ENCODE measurements at regions not wholly inside any gene's neighbourhood (a gene's known extent, or its start where the extent isn't known, plus 50 kb on each side); places are given as distances from the start of the nearest gene placed in this dataset.
"Not testable (repeated sequence)": the region's sequence is repeated elsewhere in the genome, so short reads cannot be mapped to it uniquely, and the experiment has no call there.

- not testable (repeated sequence) for DNase-seq (ENCODE audit: low spot score)
Observed at GRCh38 chr20:30508382-30508781, 749.1 kb upstream of the DEFB115 start.

- DNase-seq (ENCODE audit: low spot score): no peak
Observed at GRCh38 chr20:30511322-30512030, 746.0 kb upstream of the DEFB115 start.

- DNase-seq (ENCODE audit: low spot score): no peak
Observed at GRCh38 chr20:30513050-30513628, 744.3 kb upstream of the DEFB115 start.

- DNase-seq (ENCODE audit: low spot score): not testable (repeated sequence)
Observed at GRCh38 chr20:30515915-30516314, 741.5 kb upstream of the DEFB115 start.

- not testable (repeated sequence) for DNase-seq (ENCODE audit: low spot score)
Observed at GRCh38 chr20:30518906-30519305, 738.6 kb upstream of the DEFB115 start.

- not testable (repeated sequence) for DNase-seq (ENCODE audit: low spot score)
Observed at GRCh38 chr20:30521686-30522415, 735.6 kb upstream of the DEFB115 start.

- DNase-seq (ENCODE audit: low spot score): not testable (repeated sequence)
Observed at GRCh38 chr20:30524155-30524554, 733.3 kb upstream of the DEFB115 start.

- DNase-seq (ENCODE audit: low spot score): not testable (repeated sequence)
Observed at GRCh38 chr20:30524761-30525160, 732.7 kb upstream of the DEFB115 start.

- not testable (repeated sequence) for DNase-seq (ENCODE audit: low spot score)
Observed at GRCh38 chr20:30533653-30534052, 723.8 kb upstream of the DEFB115 start.

- not testable (repeated sequence) for DNase-seq (ENCODE audit: low spot score)
Observed at GRCh38 chr20:30537459-30537858, 720.0 kb upstream of the DEFB115 start.

- DNase-seq (ENCODE audit: low spot score): not testable (repeated sequence)
Observed at GRCh38 chr20:30540330-30541069, 717.0 kb upstream of the DEFB115 start.

GRCh38 chr20:30551236-30551635 is 706.2 kb upstream of the DEFB115 start:
- not testable (repeated sequence) for DNase-seq (ENCODE audit: low spot score)

- DNase-seq (ENCODE audit: low spot score): not testable (repeated sequence)
Observed at GRCh38 chr20:30556797-30557196, 700.7 kb upstream of the DEFB115 start.

- DNase-seq (ENCODE audit: low spot score): not testable (repeated sequence)
Observed at GRCh38 chr20:30565086-30565485, 692.4 kb upstream of the DEFB115 start.

- DNase-seq (ENCODE audit: low spot score): not testable (repeated sequence)
Observed at GRCh38 chr20:30569867-30570266, 687.6 kb upstream of the DEFB115 start.

GRCh38 chr20:30570622-30571021 is 686.8 kb upstream of the DEFB115 start:
- not testable (repeated sequence) for DNase-seq (ENCODE audit: low spot score)

- DNase-seq (ENCODE audit: low spot score): not testable (repeated sequence)
Observed at GRCh38 chr20:30574337-30574736, 683.1 kb upstream of the DEFB115 start.

- not testable (repeated sequence) for DNase-seq (ENCODE audit: low spot score)
Observed at GRCh38 chr20:30579069-30579468, 678.4 kb upstream of the DEFB115 start.

GRCh38 chr20:30579824-30580438 is 677.5 kb upstream of the DEFB115 start:
- DNase-seq (ENCODE audit: low spot score): peak; percentile 57

- DNase-seq (ENCODE audit: low spot score): not testable (repeated sequence)
Observed at GRCh38 chr20:30581839-30582238, 675.6 kb upstream of the DEFB115 start.

- not testable (repeated sequence) for DNase-seq (ENCODE audit: low spot score)
Observed at GRCh38 chr20:30584403-30584802, 673.1 kb upstream of the DEFB115 start.

Data from HT-29 (cell line).